ENCODE measurements at regions not wholly inside any gene's neighbourhood (a gene's known extent, or its start where the extent isn't known, plus 50 kb on each side); places are given as distances from the start of the nearest gene placed in this dataset.

DNA sequence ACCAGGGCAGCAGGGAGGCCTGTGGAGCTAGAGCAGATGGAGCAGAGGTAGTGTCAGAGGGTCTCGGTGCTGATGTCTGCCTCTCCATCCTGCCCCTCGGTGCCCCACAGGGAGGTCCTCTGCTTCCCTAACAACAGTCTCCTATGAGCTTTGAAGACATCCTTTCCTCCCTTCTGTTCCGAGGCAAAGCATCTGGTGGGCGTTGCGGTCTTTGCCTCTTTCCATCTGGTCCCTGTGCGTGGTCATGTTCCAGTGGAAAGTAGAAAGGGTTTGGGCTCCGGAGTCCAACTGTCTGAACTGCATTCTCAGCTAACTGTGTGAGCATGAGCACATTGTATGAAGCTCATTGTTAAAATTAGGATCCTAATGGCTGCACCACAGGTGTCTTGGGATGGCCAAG is 370.6 kb downstream of the AACS start:
- ATAC-seq (no peak; the same call in 1 of the 2 replicates), DNase-seq (ENCODE audit: low spot score) (no peak)
- ChIA-PET CTCF (no interaction called here), POLR2A (no interaction called here)
- Mint-ChIP-seq H3K4me3 (no peak overlapping the region), H3K36me3 (no peaks in the 10 kb centered on the region), H3K4me1 (peaks cover 23% of the 10 kb centered on the region), H3K9me3 (no peaks in the 10 kb centered on the region), H3K27ac (no peak overlapping the region), H3K27me3 (ENCODE audit: low read depth) (no peaks in the 10 kb centered on the region)
- TF ChIP-seq, protein P1, sequence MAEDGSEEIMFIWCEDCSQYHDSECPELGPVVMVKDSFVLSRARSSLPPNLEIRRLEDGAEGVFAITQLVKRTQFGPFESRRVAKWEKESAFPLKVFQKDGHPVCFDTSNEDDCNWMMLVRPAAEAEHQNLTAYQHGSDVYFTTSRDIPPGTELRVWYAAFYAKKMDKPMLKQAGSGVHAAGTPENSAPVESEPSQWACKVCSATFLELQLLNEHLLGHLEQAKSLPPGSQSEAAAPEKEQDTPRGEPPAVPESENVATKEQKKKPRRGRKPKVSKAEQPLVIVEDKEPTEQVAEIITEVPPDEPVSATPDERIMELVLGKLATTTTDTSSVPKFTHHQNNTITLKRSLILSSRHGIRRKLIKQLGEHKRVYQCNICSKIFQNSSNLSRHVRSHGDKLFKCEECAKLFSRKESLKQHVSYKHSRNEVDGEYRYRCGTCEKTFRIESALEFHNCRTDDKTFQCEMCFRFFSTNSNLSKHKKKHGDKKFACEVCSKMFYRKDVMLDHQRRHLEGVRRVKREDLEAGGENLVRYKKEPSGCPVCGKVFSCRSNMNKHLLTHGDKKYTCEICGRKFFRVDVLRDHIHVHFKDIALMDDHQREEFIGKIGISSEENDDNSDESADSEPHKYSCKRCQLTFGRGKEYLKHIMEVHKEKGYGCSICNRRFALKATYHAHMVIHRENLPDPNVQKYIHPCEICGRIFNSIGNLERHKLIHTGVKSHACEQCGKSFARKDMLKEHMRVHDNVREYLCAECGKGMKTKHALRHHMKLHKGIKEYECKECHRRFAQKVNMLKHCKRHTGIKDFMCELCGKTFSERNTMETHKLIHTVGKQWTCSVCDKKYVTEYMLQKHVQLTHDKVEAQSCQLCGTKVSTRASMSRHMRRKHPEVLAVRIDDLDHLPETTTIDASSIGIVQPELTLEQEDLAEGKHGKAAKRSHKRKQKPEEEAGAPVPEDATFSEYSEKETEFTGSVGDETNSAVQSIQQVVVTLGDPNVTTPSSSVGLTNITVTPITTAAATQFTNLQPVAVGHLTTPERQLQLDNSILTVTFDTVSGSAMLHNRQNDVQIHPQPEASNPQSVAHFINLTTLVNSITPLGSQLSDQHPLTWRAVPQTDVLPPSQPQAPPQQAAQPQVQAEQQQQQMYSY (CRISPR knock-in tag; IDR thresholded peaks at IDR 0.05), result no peak
- TF ChIP-seq RORB (CRISPR knock-in tag; IDR thresholded peaks at IDR 0.05) (no peak), ZNF396 (CRISPR knock-in tag; IDR thresholded peaks at IDR 0.05; ENCODE audit: borderline replicate concordance) (no peak), AFF4 (CRISPR knock-in tag; IDR thresholded peaks at IDR 0.05; ENCODE audit: borderline replicate concordance) (no peak), JAZF1 (CRISPR knock-in tag; IDR thresholded peaks at IDR 0.05) (no peak), GABPB1 (CRISPR knock-in tag; IDR thresholded peaks at IDR 0.05) (no peak), MXD4 (CRISPR knock-in tag; IDR thresholded peaks at IDR 0.05; ENCODE audit: borderline replicate concordance) (no peak), ZNF423 (CRISPR knock-in tag; IDR thresholded peaks at IDR 0.05) (no peak), ARID4B (CRISPR knock-in tag; IDR thresholded peaks at IDR 0.05; ENCODE audit: borderline replicate concordance) (no peak), ZBTB21 (CRISPR knock-in tag; IDR thresholded peaks at IDR 0.05; ENCODE audit: borderline replicate concordance) (no peak), SMAD4 (CRISPR knock-in tag; IDR thresholded peaks at IDR 0.05) (no peak), PREB (CRISPR knock-in tag; IDR thresholded peaks at IDR 0.05; ENCODE audit: borderline replicate concordance) (no peak), ZNF263 (CRISPR knock-in tag; IDR thresholded peaks at IDR 0.05; ENCODE audit: low read depth) (no peak), NR2C2 (CRISPR knock-in tag; IDR thresholded peaks at IDR 0.05) (no peak), ZNF121 (CRISPR knock-in tag; IDR thresholded peaks at IDR 0.05) (no peak), JUN (CRISPR knock-in tag; IDR thresholded peaks at IDR 0.05) (no peak), ELF4 (CRISPR knock-in tag; IDR thresholded peaks at IDR 0.05; ENCODE audit: low read depth) (no peak), SMAD3 (CRISPR knock-in tag; IDR thresholded peaks at IDR 0.05; ENCODE audit: borderline replicate concordance) (no peak), NFATC4 (CRISPR knock-in tag; IDR thresholded peaks at IDR 0.05) (no peak)
- TF ChIP-seq, protein P2, sequence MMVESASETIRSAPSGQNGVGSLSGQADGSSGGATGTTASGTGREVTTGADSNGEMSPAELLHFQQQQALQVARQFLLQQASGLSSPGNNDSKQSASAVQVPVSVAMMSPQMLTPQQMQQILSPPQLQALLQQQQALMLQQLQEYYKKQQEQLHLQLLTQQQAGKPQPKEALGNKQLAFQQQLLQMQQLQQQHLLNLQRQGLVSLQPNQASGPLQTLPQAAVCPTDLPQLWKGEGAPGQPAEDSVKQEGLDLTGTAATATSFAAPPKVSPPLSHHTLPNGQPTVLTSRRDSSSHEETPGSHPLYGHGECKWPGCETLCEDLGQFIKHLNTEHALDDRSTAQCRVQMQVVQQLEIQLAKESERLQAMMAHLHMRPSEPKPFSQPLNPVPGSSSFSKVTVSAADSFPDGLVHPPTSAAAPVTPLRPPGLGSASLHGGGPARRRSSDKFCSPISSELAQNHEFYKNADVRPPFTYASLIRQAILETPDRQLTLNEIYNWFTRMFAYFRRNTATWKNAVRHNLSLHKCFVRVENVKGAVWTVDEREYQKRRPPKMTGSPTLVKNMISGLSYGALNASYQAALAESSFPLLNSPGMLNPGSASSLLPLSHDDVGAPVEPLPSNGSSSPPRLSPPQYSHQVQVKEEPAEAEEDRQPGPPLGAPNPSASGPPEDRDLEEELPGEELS (CRISPR knock-in tag; IDR thresholded peaks at IDR 0.05), result no peak
